SK-N-SH treated with all-trans-retinoic acid at 6 μM for 48 hours (cell line): ENCODE measurements at regions not wholly inside any gene's neighbourhood (a gene's known extent, or its start where the extent isn't known, plus 50 kb on each side); places are given as distances from the start of the nearest gene placed in this dataset.

Experiments used
- ATAC-seq: fragments of 200-7000 bp; cut with Tn5 transposase; 3 replicates; pipeline ENCODE4 v1.9.1; 2020; ENCODE audit warnings: mild to moderate bottlenecking, moderate library complexity
- ARNTL ChIP-seq: fragments of 450-650 bp; formaldehyde crosslinking; IDR thresholded peaks from 2 replicates; pipeline ENCODE4 v1.5.0; 2020; ENCODE audit warnings: low read depth, mild to moderate bottlenecking, moderate library complexity, borderline replicate concordance
- BACH2 ChIP-seq: fragments of 250-450 bp; sonication (Bioruptor Pico); IDR thresholded peaks from 2 replicates; pipeline ENCODE4 v1.9.0; 2021; ENCODE audit warnings: mild to moderate bottlenecking, borderline replicate concordance
- CSDC2 ChIP-seq: fragments of 250-450 bp; sonication (Bioruptor Pico); IDR thresholded peaks from 2 replicates; pipeline ENCODE4 v1.5.0; 2020; ENCODE audit warnings: mild to moderate bottlenecking, moderate library complexity
- ESRRG ChIP-seq: fragments of 250-450 bp; sonication (Bioruptor Pico); IDR thresholded peaks from 2 replicates; pipeline ENCODE4 v1.6.1; 2021; ENCODE audit warnings: mild to moderate bottlenecking
- GLIS3 ChIP-seq: fragments of 250-450 bp; sonication (Bioruptor Pico); IDR thresholded peaks from 2 replicates; pipeline ENCODE4 v1.5.0; 2020; ENCODE audit warnings: mild to moderate bottlenecking, moderate library complexity
- ISL1 ChIP-seq: fragments of 250-450 bp; sonication (Bioruptor Pico); IDR thresholded peaks from 2 replicates; pipeline ENCODE4 v2.1.2; 2022; ENCODE audit warnings: mild to moderate bottlenecking, moderate library complexity
- OSR1 ChIP-seq: fragments of 250-450 bp; sonication (Bioruptor Pico); IDR thresholded peaks from 2 replicates; pipeline ENCODE4 v1.8.0; 2022; ENCODE audit warnings: moderate library complexity, mild to moderate bottlenecking, inconsistent platforms
- PPARA ChIP-seq: fragments of 250-450 bp; sonication (Bioruptor Pico); IDR thresholded peaks from 2 replicates; pipeline ENCODE4 v1.5.0; 2020; ENCODE audit warnings: mild to moderate bottlenecking, borderline replicate concordance
- TCF4 ChIP-seq: fragments of 250-450 bp; sonication (Bioruptor Pico); IDR thresholded peaks from 2 replicates; pipeline ENCODE4 v1.8.0; 2021; ENCODE audit warnings: mild to moderate bottlenecking, moderate library complexity, borderline replicate concordance
- TOX ChIP-seq: fragments of 250-450 bp; sonication (Bioruptor Pico); IDR thresholded peaks from 2 replicates; pipeline ENCODE4 v1.8.0; 2021; ENCODE audit warnings: mild to moderate bottlenecking, moderate library complexity, borderline replicate concordance
- ZC3H10 ChIP-seq: fragments of 250-450 bp; sonication (Bioruptor Pico); IDR thresholded peaks from 2 replicates; pipeline ENCODE4 v1.5.1; 2021; ENCODE audit warnings: mild to moderate bottlenecking, moderate library complexity
- ZFP3 ChIP-seq: fragments of 250-450 bp; sonication (Bioruptor Pico); IDR thresholded peaks from 2 replicates; pipeline ENCODE4 v1.5.0; 2020; ENCODE audit warnings: mild to moderate bottlenecking, moderate library complexity
- ZFP30 ChIP-seq: fragments of 450-650 bp; formaldehyde crosslinking; IDR thresholded peaks from 2 replicates; pipeline ENCODE4 v1.5.0; 2022; ENCODE audit warnings: mild to moderate bottlenecking, moderate library complexity
- ZNF70 ChIP-seq: fragments of 450-650 bp; formaldehyde crosslinking; IDR thresholded peaks from 2 replicates; pipeline ENCODE4 v1.5.0; 2020; ENCODE audit warnings: mild to moderate bottlenecking, moderate library complexity
- ZNF8 ChIP-seq: fragments of 450-650 bp; formaldehyde crosslinking; IDR thresholded peaks from 2 replicates; pipeline ENCODE4 v1.5.0; 2020; ENCODE audit warnings: mild to moderate bottlenecking, moderate library complexity
- TF ChIP-seq, protein P1 (sequence below): fragments of 250-450 bp; sonication (Bioruptor Pico); IDR thresholded peaks from 2 replicates; pipeline ENCODE4 v1.5.1; 2021; ENCODE audit warnings: mild to moderate bottlenecking, moderate library complexity
- TF ChIP-seq, protein P2 (sequence below): fragments of 250-450 bp; sonication (Bioruptor Pico); IDR thresholded peaks from 2 replicates; pipeline ENCODE4 v1.8.0; 2020; ENCODE audit warnings: mild to moderate bottlenecking, moderate library complexity, borderline replicate concordance
- TF ChIP-seq, protein P3 (sequence below): fragments of 250-450 bp; sonication (Bioruptor Pico); IDR thresholded peaks from 2 replicates; pipeline ENCODE4 v1.5.1; 2020; ENCODE audit warnings: low read depth, mild to moderate bottlenecking, moderate library complexity

DNA sequence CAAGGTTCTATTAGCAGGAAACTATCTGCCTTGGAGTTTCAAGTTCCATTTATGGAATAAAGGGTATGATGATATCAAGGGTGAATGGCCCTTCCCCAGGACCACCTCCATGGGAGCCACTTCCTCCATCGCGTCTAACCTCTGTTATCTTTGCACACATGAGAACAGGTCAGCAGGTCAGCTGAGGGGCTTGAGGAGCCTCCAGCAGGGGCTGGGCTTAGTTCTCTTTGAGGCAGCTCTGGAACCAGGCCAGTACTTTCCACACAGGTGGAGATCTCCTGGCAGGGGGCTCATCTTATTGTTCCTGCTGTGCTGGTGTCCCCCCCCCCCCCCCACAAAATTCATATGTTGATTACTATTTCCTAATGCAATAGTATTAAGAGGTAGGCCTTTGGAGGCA, 472.2 kb upstream of the ZMIZ1 start (continued):
- TF ChIP-seq OSR1 (CRISPR knock-in tag) (no peak), ZFP30 (CRISPR knock-in tag) (no peak), ISL1 (CRISPR knock-in tag) (no peak), ZNF70 (no peak), ARNTL (CRISPR knock-in tag) (no peak), TOX (CRISPR knock-in tag) (no peak), ZNF8 (CRISPR knock-in tag) (no peak), BACH2 (CRISPR knock-in tag) (no peak), ESRRG (CRISPR knock-in tag) (no peak)
- TF ChIP-seq, protein P1, sequence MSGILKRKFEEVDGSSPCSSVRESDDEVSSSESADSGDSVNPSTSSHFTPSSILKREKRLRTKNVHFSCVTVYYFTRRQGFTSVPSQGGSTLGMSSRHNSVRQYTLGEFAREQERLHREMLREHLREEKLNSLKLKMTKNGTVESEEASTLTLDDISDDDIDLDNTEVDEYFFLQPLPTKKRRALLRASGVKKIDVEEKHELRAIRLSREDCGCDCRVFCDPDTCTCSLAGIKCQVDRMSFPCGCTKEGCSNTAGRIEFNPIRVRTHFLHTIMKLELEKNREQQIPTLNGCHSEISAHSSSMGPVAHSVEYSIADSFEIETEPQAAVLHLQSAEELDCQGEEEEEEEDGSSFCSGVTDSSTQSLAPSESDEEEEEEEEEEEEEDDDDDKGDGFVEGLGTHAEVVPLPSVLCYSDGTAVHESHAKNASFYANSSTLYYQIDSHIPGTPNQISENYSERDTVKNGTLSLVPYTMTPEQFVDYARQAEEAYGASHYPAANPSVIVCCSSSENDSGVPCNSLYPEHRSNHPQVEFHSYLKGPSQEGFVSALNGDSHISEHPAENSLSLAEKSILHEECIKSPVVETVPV (CRISPR knock-in tag) = no peak
- TF ChIP-seq, protein P2, sequence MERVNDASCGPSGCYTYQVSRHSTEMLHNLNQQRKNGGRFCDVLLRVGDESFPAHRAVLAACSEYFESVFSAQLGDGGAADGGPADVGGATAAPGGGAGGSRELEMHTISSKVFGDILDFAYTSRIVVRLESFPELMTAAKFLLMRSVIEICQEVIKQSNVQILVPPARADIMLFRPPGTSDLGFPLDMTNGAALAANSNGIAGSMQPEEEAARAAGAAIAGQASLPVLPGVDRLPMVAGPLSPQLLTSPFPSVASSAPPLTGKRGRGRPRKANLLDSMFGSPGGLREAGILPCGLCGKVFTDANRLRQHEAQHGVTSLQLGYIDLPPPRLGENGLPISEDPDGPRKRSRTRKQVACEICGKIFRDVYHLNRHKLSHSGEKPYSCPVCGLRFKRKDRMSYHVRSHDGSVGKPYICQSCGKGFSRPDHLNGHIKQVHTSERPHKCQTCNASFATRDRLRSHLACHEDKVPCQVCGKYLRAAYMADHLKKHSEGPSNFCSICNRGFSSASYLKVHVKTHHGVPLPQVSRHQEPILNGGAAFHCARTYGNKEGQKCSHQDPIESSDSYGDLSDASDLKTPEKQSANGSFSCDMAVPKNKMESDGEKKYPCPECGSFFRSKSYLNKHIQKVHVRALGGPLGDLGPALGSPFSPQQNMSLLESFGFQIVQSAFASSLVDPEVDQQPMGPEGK = no peak

DNA sequence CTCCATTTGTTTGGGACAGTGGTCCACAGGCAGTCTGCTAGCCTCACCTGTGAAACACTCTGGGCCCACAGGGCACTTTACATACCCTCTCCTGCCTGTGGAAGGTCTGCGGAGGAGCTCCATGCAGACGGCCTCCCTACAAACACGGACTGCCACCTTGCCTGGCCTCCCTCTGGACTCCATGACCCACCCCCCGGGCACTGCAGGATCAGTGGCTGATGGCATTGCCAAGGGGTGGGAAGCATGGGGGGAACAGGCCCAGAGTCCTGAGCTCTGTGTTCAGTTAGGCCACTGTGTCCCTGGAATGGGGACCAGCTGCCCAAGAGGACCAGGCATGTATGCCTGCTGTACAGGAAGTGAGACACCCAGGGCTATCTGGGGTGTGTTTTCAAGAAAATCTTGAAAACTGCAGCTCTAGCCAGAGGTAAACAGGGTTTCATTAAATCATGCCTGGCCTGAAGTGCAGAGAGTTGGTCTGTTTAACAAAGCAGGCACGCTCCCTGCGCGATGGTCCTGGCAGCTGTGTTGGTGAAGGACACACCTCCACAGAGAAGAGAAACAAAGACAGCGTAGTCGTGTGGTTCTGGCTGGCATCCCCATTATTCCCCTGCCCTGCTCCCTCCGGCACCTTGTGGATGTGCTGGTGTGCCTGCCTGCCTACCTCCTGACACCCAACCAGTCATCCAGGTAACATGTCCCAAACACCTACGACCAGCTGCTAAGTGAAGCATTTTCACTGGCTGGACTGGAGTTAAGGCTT, 470.8 kb upstream of the ZMIZ1 start:
- no peak for ATAC-seq
- no peak for TF ChIP-seq PPARA (CRISPR knock-in tag)
- no peak for TF ChIP-seq ZNF8 (CRISPR knock-in tag)
- TF ChIP-seq, protein P2 = no peak
- TF ChIP-seq ZFP3 (CRISPR knock-in tag) = no peak
- no peak for TF ChIP-seq ZFP30 (CRISPR knock-in tag)
- no peak for TF ChIP-seq CSDC2 (CRISPR knock-in tag)
- TF ChIP-seq, protein P3, sequence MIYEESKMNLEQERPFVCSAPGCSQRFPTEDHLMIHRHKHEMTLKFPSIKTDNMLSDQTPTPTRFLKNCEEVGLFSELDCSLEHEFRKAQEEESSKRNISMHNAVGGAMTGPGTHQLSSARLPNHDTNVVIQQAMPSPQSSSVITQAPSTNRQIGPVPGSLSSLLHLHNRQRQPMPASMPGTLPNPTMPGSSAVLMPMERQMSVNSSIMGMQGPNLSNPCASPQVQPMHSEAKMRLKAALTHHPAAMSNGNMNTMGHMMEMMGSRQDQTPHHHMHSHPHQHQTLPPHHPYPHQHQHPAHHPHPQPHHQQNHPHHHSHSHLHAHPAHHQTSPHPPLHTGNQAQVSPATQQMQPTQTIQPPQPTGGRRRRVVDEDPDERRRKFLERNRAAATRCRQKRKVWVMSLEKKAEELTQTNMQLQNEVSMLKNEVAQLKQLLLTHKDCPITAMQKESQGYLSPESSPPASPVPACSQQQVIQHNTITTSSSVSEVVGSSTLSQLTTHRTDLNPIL = no peak
- TF ChIP-seq GLIS3 (CRISPR knock-in tag) = no peak
- no peak for TF ChIP-seq ZC3H10 (CRISPR knock-in tag)

DNA sequence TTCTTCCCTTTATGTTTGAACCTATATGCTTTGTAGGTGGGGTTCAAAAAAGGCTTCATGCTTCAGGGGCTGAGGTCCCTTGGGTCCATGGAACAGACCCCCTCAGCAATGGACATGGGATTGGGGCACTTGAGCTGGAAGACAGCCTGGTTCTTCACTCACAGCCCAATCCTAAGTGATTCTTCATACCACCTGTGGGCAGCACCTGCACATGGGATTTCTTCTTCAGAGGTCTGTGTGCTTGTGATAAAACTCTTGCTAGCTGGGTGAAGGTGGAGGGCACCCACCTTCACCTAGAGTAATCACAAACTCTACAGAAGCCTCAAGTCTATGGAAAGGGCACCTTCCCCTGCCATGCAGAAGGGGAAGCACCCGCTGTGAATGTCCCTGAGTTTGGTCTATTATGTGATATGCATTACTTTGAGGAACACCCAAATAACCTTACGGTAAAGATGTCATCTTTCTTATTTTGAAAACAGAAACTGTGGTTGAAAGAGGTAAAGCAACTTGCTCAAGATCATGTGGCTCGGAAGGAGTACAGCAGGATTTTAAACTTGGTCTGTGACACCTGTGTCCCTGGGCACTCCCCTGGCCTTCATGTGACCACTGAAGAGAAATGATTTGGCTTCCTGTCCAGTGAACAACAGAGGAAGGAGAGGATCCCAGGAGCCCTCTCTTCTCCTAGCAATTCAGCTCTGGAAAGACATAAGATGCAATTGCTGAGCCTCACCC, 469.5 kb upstream of the ZMIZ1 start:
- TF ChIP-seq TCF4 (CRISPR knock-in tag) = no peak
- TF ChIP-seq, all 23 proteins: peak for 0
- no peak for ATAC-seq

DNA sequence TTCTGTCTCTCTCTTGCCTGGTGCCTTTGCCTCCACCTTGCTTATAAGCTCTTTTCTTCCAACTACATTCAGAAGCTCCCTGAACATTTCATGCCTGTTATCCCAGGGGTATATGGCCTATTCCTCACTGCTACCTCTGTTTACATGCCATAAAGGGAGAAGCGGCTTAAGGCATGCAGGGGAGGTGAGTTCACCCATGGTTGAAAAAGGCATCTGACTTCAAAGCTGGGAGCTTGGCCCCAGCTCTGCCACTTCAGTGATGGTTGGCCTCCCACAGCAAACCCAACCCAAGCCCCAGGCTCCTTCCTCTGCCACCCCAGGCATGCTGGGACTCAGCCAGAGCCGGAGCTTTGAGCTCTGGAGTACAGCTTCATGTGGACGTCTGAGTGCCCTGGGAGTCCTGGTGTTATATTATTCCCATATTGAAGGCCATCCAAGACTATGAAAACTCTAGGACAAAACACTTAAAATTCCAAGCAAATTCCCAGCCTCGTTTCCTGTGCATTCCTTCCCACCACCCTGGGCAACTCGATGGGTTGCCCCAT, 468.6 kb upstream of the ZMIZ1 start:
- TF ChIP-seq, protein P2 = no peak
- TF ChIP-seq ZNF8 (CRISPR knock-in tag) = no peak
- no peak for TF ChIP-seq ZNF70
- no peak for TF ChIP-seq ESRRG (CRISPR knock-in tag)
- TF ChIP-seq ISL1 (CRISPR knock-in tag) = no peak
- no peak for TF ChIP-seq ZFP30 (CRISPR knock-in tag)
- ATAC-seq = no peak
